OCI-LY1 (cell line): ENCODE measurements at regions not wholly inside any gene's neighbourhood (a gene's known extent, or its start where the extent isn't known, plus 50 kb on each side); places are given as distances from the start of the nearest gene placed in this dataset.

Source experiments
- H2AFZ ChIP-seq: fragments of 200-600 bp; sonication (generic), shearing (Covaris generic); 2 replicates; pipeline ENCODE4 v1.6.0; 2014; ENCODE audit warnings: antibody characterized with exemption, mild to moderate bottlenecking, low read length
- H3F3A ChIP-seq: fragments of 200-600 bp; sonication (generic), shearing (Covaris generic); 2 replicates; pipeline ENCODE4 v1.6.0; 2014; ENCODE audit warnings: mild to moderate bottlenecking, antibody characterized with exemption, low read length, moderate library complexity; ENCODE audit not compliant: insufficient read depth
- H3K27ac ChIP-seq: fragments of 200-600 bp; sonication (generic); 2 replicates; pipeline ENCODE4 v1.5.1; 2014; ENCODE audit warnings: low read length, mixed run types, mild to moderate bottlenecking, low read depth; ENCODE audit not compliant: poor library complexity, severe bottlenecking
- H3K27me3 ChIP-seq: fragments of 200-600 bp; sonication (generic); 2 replicates; pipeline ENCODE4 v1.6.0; 2014; ENCODE audit warnings: antibody characterized with exemption, mild to moderate bottlenecking, low read length, moderate library complexity; ENCODE audit not compliant: insufficient read depth
- H3K36me3 ChIP-seq: fragments of 200-600 bp; sonication (generic); 2 replicates; pipeline ENCODE4 v1.6.1; 2014; ENCODE audit warnings: mild to moderate bottlenecking, antibody characterized with exemption, low read length, moderate library complexity, mixed read lengths; ENCODE audit not compliant: insufficient read depth
- H3K4me1 ChIP-seq: fragments of 200-600 bp; sonication (generic); 2 replicates; pipeline ENCODE4 v1.5.1; 2014; ENCODE audit warnings: mild to moderate bottlenecking, low read length, moderate library complexity; ENCODE audit not compliant: insufficient read depth, severe bottlenecking
- H3K4me2 ChIP-seq: fragments of 200-600 bp; sonication (generic), shearing (Covaris generic); 2 replicates; pipeline ENCODE4 v1.6.1; 2014; ENCODE audit warnings: low read length
- H3K4me3 ChIP-seq: fragments of 200-600 bp; sonication (generic); 2 replicates; pipeline ENCODE4 v1.5.1; 2014; ENCODE audit warnings: low read length, low read depth, mild to moderate bottlenecking, mixed read lengths; ENCODE audit not compliant: poor library complexity, severe bottlenecking
- H3K79me2 ChIP-seq: fragments of 200-600 bp; shearing (Covaris generic); 2 replicates; pipeline ENCODE4 v1.6.1; 2016; ENCODE audit warnings: mixed run types, low read length, mixed read lengths; ENCODE audit not compliant: insufficient read depth
- H3K9ac ChIP-seq: fragments of 200-600 bp; sonication (generic), shearing (Covaris generic); 2 replicates; pipeline ENCODE4 v1.6.1; 2014; ENCODE audit warnings: mild to moderate bottlenecking, low read length, mixed read lengths
- H3K9me2 ChIP-seq: fragments of 200-600 bp; sonication (generic), shearing (Covaris generic); 2 replicates; pipeline ENCODE4 v1.6.1; 2014; ENCODE audit warnings: low read depth, mild to moderate bottlenecking, low read length, mixed read lengths
- H3K9me3 ChIP-seq: fragments of 200-600 bp; shearing (Covaris generic); 2 replicates; pipeline ENCODE4 v1.6.1; 2014; ENCODE audit warnings: low read length, mixed read lengths
- H4K20me1 ChIP-seq: fragments of 200-600 bp; sonication (generic), shearing (Covaris generic); 2 replicates; pipeline ENCODE4 v1.6.0; 2016; ENCODE audit warnings: mild to moderate bottlenecking, low read length; ENCODE audit not compliant: insufficient read depth
- CTCF ChIP-seq: fragments of 200-600 bp; sonication (generic), shearing (Covaris generic); IDR thresholded peaks from 2 replicates; pipeline ENCODE4 v1.5.1; 2017; ENCODE audit warnings: mild to moderate bottlenecking, antibody characterized with exemption, low read length, moderate library complexity, mixed read lengths
- EZH2 ChIP-seq: fragments of 200-600 bp; sonication (generic), shearing (Covaris generic); IDR thresholded peaks from 2 replicates; pipeline ENCODE4 v1.8.0; 2017; ENCODE audit warnings: borderline replicate concordance, mixed run types, mild to moderate bottlenecking, antibody characterized with exemption, low read length, moderate library complexity, mixed read lengths

DNA sequence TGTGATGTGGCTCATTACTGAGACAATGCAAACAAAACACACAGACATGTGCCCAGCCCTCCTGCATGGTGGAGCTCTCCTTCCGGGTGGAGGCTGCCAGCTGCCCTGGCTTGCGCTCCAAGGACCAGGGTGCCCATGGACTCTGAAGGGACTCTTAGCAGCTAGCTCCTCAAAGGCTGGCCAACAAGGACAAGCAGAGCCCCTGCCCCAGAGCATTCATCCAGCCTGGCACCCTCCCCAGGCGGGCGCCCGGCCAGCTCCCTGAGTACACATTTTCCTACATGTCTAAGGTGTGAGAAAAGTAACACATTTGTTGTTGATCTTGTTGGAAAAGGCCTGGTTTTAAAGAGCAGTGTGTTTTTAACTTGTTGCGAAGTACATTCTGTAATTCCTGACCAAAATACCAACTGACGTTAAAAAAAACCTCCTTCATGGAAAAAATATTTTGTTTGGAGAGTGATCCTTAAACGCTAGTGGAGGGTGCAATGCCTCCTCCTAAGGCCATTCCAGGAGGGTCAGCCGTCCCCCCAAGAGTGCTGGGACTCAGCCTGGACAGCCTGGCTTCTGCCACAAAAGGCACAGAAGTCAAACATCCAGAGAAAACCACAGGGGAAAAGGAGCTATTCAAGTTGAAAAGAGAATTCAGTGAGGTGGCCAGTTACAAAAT, 86.9 kb downstream of the KLF15 start:
- Histone ChIP-seq H4K20me1 (no peaks in the 10 kb centered on the region), H3K9ac (no peak overlapping the region), H3K36me3 (no peaks in the 10 kb centered on the region), H3F3A (no peaks in the 10 kb centered on the region), H3K9me2 (no peaks in the 10 kb centered on the region), H2AFZ (no peak overlapping the region), H3K27me3 (no peaks in the 10 kb centered on the region), H3K4me3 (no peak overlapping the region), H3K4me2 (no peak overlapping the region), H3K9me3 (no peaks in the 10 kb centered on the region), H3K4me1 (no peaks in the 10 kb centered on the region), H3K79me2 (no peaks in the 10 kb centered on the region), H3K27ac (no peak overlapping the region)
- TF ChIP-seq EZH2 (no peak), CTCF (no peak)

- H3K36me3 ChIP-seq: no peaks in the 10 kb centered on the region
- no peak overlapping the region for H2AFZ ChIP-seq
- H3K9me2 ChIP-seq: no peaks in the 10 kb centered on the region
- no peak overlapping the region for H3K27ac ChIP-seq
- H4K20me1 ChIP-seq: no peaks in the 10 kb centered on the region
- H3K4me2 ChIP-seq: no peak overlapping the region
- no peaks in the 10 kb centered on the region for H3K79me2 ChIP-seq
- H3K4me1 ChIP-seq: no peaks in the 10 kb centered on the region
- H3K9me3 ChIP-seq: no peaks in the 10 kb centered on the region
- no peaks in the 10 kb centered on the region for H3F3A ChIP-seq
- no peak for TF ChIP-seq CTCF
- no peak for TF ChIP-seq EZH2
- no peak overlapping the region for H3K4me3 ChIP-seq
- H3K9ac ChIP-seq: no peak overlapping the region
- no peaks in the 10 kb centered on the region for H3K27me3 ChIP-seq
These were observed 87.9 kb downstream of the KLF15 start for GRCh38 chr3:126269354-126269753.

DNA sequence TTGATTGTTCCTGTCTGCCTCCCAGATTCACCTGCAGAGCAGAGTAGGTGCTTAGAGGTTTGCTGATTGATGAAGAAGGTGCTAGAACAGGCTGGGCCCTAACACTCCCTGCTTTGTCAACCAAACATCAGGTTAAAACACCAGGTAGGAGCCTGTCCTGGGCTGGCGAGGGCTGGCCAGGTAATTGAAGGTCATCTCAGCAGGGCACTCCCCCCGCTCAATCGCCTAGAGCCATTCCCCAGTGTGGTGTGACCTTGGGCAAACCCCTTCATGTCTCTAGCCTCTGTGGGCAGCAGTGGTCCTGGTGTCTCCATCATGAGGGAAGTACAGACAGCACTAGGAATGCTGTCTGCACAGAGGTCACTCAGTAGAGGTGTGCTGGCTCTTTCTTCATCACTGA, 88.3 kb downstream of the KLF15 start:
- Histone ChIP-seq H3K4me2 (no peak overlapping the region), H3K27me3 (no peaks in the 10 kb centered on the region), H3K9me2 (no peaks in the 10 kb centered on the region), H3K27ac (no peak overlapping the region), H4K20me1 (no peaks in the 10 kb centered on the region), H2AFZ (no peak overlapping the region), H3K4me1 (no peaks in the 10 kb centered on the region), H3K36me3 (no peaks in the 10 kb centered on the region), H3K4me3 (no peak overlapping the region), H3K79me2 (no peaks in the 10 kb centered on the region), H3K9me3 (no peaks in the 10 kb centered on the region), H3K9ac (no peak overlapping the region), H3F3A (no peaks in the 10 kb centered on the region)
- TF ChIP-seq EZH2 (no peak), CTCF (no peak)
